Ovary (tissue), 7 donors: ENCODE measurements at regions not wholly inside any gene's neighbourhood (a gene's known extent, or its start where the extent isn't known, plus 50 kb on each side); places are given as distances from the start of the nearest gene placed in this dataset.
A peak's percentile ranks its signal among the peaks of the same experiment; 100 is the strongest.

Experiments used
- DNase-seq, 5 donors: peaks; one replicate each; pipeline ENCODE4 v3.0.0-alpha.2; 2019 to 2020
- H3K27ac ChIP-seq, 2 donors: fragments of 200-600 bp; one replicate each; pipeline versions ENCODE4 v1.5.1 to v1.8.0; 2019 to 2022
- H3K27me3 ChIP-seq: fragments of 200-600 bp; one replicate; pipeline ENCODE4 v1.8.0; 2022
- H3K36me3 ChIP-seq: fragments of 200-600 bp; sonication (generic); one replicate; pipeline ENCODE4 v1.5.1; 2019
- H3K4me1 ChIP-seq: one replicate; pipeline ENCODE4 v1.8.1; 2013; ENCODE audit warnings: mild to moderate bottlenecking, moderate library complexity; ENCODE audit not compliant: insufficient read depth
- H3K4me3 ChIP-seq: fragments of 200-600 bp; sonication (generic); one replicate; pipeline ENCODE4 v1.5.1; 2017
- H3K9me3 ChIP-seq, 2 donors: fragments of 200-600 bp in 1 of 2; sonication (generic) in 1 of 2; one replicate each; pipeline versions ENCODE4 v1.5.1 to v1.8.1; 2013 to 2019; ENCODE audit warnings: mild to moderate bottlenecking in 1 of 2, moderate library complexity in 1 of 2
- CTCF ChIP-seq, 3 donors: fragments of 450-650 bp in 2 of 3; fragments of 200-600 bp in 1 of 3; IDR thresholded peaks; one replicate each; pipeline versions ENCODE4 v1.5.1 to v1.8.0; 2016 to 2022; ENCODE audit warnings: antibody characterized with exemption in 3 of 3, mild to moderate bottlenecking in 1 of 3
- EP300 ChIP-seq: sonication (generic); formaldehyde crosslinking; IDR thresholded peaks from one replicate; pipeline ENCODE4 v1.6.1; 2017; ENCODE audit warnings: antibody characterized with exemption
- POLR2A ChIP-seq: fragments of 450-650 bp; IDR thresholded peaks from one replicate; pipeline ENCODE4 v1.6.1; 2017; ENCODE audit warnings: antibody characterized with exemption, mild to moderate bottlenecking, moderate library complexity
- WGBS, 3 donors: extraction: QIAGEN DNeasy Blood & Tissue Kit in 1 of 3; methylation state at CpG; one replicate each; pipeline versions ENCODE4 v1.1.5 to v1.1.7; 2013 to 2017; 5-methylcytosine and 5-hydroxymethylcytosine counted together
- intact Hi-C, 4 donors: fragments of 100-400 bp; cut with DNase I; formaldehyde crosslinking; loops; one replicate each; pipeline versions ENCODE4 v1.11.0 to v1.15.1; 2022 to 2023
- donor health status: DM: no; HTN: no; CAD: no; lungs with moderate emphysema.
- donor health status: DM: no; HTN: no; CAD: no.
- donor health status: Bipolar disorder and iron deficiency.
- donor health status: DM: no; HTN: no; CAD: no.
- donor health status: DM: yes; HTN: yes; CAD: no.

DNA sequence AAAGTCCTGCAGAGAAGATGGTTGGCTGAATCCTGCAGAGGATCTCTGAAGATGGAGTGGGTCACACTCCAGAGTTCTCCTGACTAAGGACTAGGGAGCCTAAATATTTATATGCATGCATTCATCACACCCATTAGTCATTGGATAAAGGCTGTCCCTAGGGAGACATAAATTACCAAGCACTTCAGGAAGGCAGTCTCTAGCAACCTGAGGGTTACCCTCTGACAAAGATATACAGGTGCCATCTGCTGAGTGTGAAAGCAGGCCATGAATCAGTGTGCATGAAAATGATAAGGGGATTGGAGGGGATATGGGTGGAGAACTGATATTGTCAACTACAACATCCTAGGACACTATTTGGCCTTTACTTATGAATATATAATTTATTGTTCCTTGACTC lies 294.8 kb upstream of the DDX18 start:
- intact Hi-C loops, result no loop called here
- no peaks in the 10 kb centered on the region for H3K36me3 ChIP-seq
- TF ChIP-seq POLR2A, result no peak
- no peak for TF ChIP-seq EP300
- TF ChIP-seq CTCF (IDR thresholded peaks at IDR 0.05), result no peak
- no peaks in the 10 kb centered on the region for H3K4me1 ChIP-seq
- DNase-seq, result no peak
- no peak overlapping the region for H3K27ac ChIP-seq
- H3K4me3 ChIP-seq, result no peak overlapping the region
- no peaks in the 10 kb centered on the region for H3K27me3 ChIP-seq
- no peaks in the 10 kb centered on the region for H3K9me3 ChIP-seq

DNA sequence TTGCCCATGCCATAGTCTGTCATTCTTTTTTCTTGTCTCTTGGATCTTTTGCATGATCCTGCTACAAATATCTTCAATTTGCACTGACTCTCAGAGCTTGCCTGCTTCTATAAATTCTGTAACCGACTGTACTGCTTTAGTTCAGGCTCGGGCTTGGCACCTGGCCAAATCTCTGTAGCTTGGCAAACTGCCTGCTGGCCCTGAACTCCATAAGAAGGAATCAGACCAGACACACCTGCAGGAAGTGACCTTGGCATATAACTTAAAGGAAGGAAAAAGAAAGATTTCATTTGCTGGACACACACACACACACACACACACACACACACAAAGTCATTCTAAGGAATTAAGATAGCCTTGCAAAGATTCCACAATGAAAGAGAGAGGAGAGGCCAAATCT lies 291.2 kb upstream of the DDX18 start:
- Histone ChIP-seq H3K27me3 (no peaks in the 10 kb centered on the region), H3K4me1 (no peaks in the 10 kb centered on the region), H3K27ac (no peak overlapping the region), H3K36me3 (no peaks in the 10 kb centered on the region), H3K9me3 (no peaks in the 10 kb centered on the region), H3K4me3 (no peak overlapping the region)
- DNase-seq, result peak in 3 of 5 donors; percentile 21 to 38 (median 36)
- intact Hi-C loops, result no loop called here
- TF ChIP-seq POLR2A, result no peak
- TF ChIP-seq EP300, result no peak
- 0 to 2% (median 1%) methylated on average over 2 of the region's 2 CpGs for WGBS, 3 donors

- no peak overlapping the region for H3K27ac ChIP-seq
- no peaks in the 10 kb centered on the region for H3K4me1 ChIP-seq
- intact Hi-C loops, result no loop called here
- 7 to 15% (median 12%) methylated on average over 1 of the region's 1 CpG for WGBS, 3 donors
- no peaks in the 10 kb centered on the region for H3K36me3 ChIP-seq
- no peaks in the 10 kb centered on the region for H3K27me3 ChIP-seq
- H3K4me3 ChIP-seq, result no peak overlapping the region
- H3K9me3 ChIP-seq, result no peaks in the 10 kb centered on the region
- DNase-seq, result no peak
- TF ChIP-seq CTCF (IDR thresholded peaks at IDR 0.05), result no peak
- TF ChIP-seq EP300, result no peak
- no peak for TF ChIP-seq POLR2A
These were observed 290.7 kb upstream of the DDX18 start for GRCh38 chr2:117523711-117524238.

DNA sequence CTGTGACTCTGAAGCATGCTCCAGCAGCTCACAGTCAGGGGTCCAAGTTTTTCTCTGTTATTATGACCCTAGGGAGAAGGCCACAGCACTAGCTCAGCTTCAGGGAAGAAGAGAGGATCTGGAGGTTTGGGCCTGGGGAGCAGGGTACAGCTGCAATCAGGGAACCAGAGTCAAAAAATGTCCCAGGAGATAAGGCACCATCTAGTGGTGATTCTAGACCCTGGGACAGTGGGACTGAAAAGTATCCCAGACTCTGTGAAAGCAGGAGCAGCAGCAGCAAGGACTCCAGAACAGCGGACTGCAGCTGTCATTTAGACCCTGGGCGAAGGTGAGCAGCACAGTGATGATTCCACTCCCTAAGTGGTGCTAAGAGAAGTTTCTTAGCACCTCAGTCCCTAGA lies 278.4 kb upstream of the DDX18 start:
- H3K4me1 ChIP-seq, result no peaks in the 10 kb centered on the region
- TF ChIP-seq POLR2A (no peak), EP300 (no peak), CTCF (IDR thresholded peaks at IDR 0.05) (no peak)
- 51 to 81% (median 58%) methylated on average over 2 of the region's 2 CpGs for WGBS, 3 donors
- no peak overlapping the region for H3K27ac ChIP-seq
- H3K4me3 ChIP-seq, result no peak overlapping the region
- intact Hi-C loops, result no loop called here
- H3K36me3 ChIP-seq, result no peaks in the 10 kb centered on the region
- no peaks in the 10 kb centered on the region for H3K27me3 ChIP-seq
- no peak for DNase-seq
- H3K9me3 ChIP-seq, result no peaks in the 10 kb centered on the region

DNA sequence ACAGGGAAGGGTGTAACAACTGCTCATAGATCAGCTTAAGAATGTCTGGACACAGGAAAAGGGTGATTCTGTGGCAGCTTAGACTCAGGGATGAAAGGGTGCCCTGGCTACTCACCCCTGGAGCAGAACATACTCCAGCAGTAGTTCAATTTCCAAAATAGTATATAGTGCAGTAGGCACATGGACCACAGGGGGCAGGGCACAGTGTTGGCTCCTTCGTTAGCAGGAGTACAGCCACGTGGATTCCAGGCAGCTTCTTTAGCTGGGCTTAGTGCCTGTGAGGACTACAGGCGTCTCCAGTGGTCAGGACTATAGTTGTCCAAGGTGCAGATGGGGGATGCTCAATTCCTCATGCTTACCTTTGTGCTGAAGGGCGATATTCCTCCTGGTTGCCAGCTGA lies 277.5 kb upstream of the DDX18 start:
- no peak for DNase-seq
- H3K36me3 ChIP-seq, result no peaks in the 10 kb centered on the region
- WGBS, 3 donors, result 54 to 80% (median 70%) methylated on average over 4 of the region's 4 CpGs
- TF ChIP-seq CTCF (IDR thresholded peaks at IDR 0.05) (no peak), POLR2A (no peak), EP300 (no peak)
- no peaks in the 10 kb centered on the region for H3K27me3 ChIP-seq
- no peaks in the 10 kb centered on the region for H3K9me3 ChIP-seq
- no peaks in the 10 kb centered on the region for H3K4me1 ChIP-seq
- H3K27ac ChIP-seq, result no peak overlapping the region
- no peak overlapping the region for H3K4me3 ChIP-seq
- intact Hi-C loops, result no loop called here
